Hepatocyte (in vitro differentiated cells): ENCODE measurements at regions not wholly inside any gene's neighbourhood (a gene's known extent, or its start where the extent isn't known, plus 50 kb on each side); places are given as distances from the start of the nearest gene placed in this dataset.

Experiments
- DNase-seq: peaks from one replicate; pipeline ENCODE4 v3.0.0-alpha.2; 2016; ENCODE audit warnings: low spot score
- H2AFZ ChIP-seq: fragments of 200-600 bp; sonication (generic); 2 replicates; pipeline ENCODE4 v1.6.0; 2016; ENCODE audit warnings: antibody characterized with exemption, mild to moderate bottlenecking
- H3K27ac ChIP-seq: fragments of 200-600 bp; sonication (generic); 2 replicates; pipeline ENCODE4 v1.5.1; 2016; ENCODE audit warnings: mild to moderate bottlenecking
- H3K27me3 ChIP-seq: fragments of 200-600 bp; sonication (generic); 2 replicates; pipeline ENCODE4 v1.6.1; 2016
- H3K36me3 ChIP-seq: fragments of 200-600 bp; sonication (generic); replicated peaks from 2 replicates; pipeline ENCODE4 v1.5.1; 2016; ENCODE audit warnings: low read depth; ENCODE audit not compliant: insufficient read depth
- H3K4me1 ChIP-seq: fragments of 200-600 bp; sonication (generic); 2 replicates; pipeline ENCODE4 v1.5.1; 2016; ENCODE audit warnings: mild to moderate bottlenecking, moderate library complexity; ENCODE audit not compliant: insufficient read depth
- H3K4me2 ChIP-seq: fragments of 200-600 bp; sonication (generic); 2 replicates; pipeline ENCODE4 v1.6.0; 2016
- H3K4me3 ChIP-seq: fragments of 200-600 bp; sonication (generic); 2 replicates; pipeline ENCODE4 v1.5.1; 2016; ENCODE audit warnings: mild to moderate bottlenecking
- H3K79me2 ChIP-seq: fragments of 200-600 bp; sonication (generic); 2 replicates; pipeline ENCODE4 v1.6.0; 2017; ENCODE audit warnings: mild to moderate bottlenecking
- H3K9me2 ChIP-seq: fragments of 200-600 bp; sonication (generic); replicated peaks from 2 replicates; pipeline ENCODE4 v1.6.0; 2017; ENCODE audit warnings: mild to moderate bottlenecking; ENCODE audit not compliant: insufficient read depth
- H3K9me3 ChIP-seq: fragments of 200-600 bp; sonication (generic); 2 replicates; pipeline ENCODE4 v1.5.1; 2016; ENCODE audit warnings: low read depth, mild to moderate bottlenecking
- H4K20me1 ChIP-seq: fragments of 200-600 bp; sonication (generic); 2 replicates; pipeline ENCODE4 v1.6.0; 2016; ENCODE audit warnings: mild to moderate bottlenecking; ENCODE audit not compliant: insufficient read depth, poor library complexity, severe bottlenecking
- CTCF ChIP-seq: fragments of 200-600 bp; sonication (generic); IDR thresholded peaks from 2 replicates; pipeline ENCODE4 v1.5.1; 2016; ENCODE audit warnings: antibody characterized with exemption, mild to moderate bottlenecking; ENCODE audit not compliant: poor library complexity
- EZH2 ChIP-seq: fragments of 200-600 bp; sonication (generic); IDR thresholded peaks from 2 replicates; pipeline ENCODE4 v1.6.1; 2016; ENCODE audit warnings: antibody characterized with exemption, mild to moderate bottlenecking, borderline replicate concordance
- EZH2phosphoT487 ChIP-seq: fragments of 200-600 bp; sonication (generic); IDR thresholded peaks from one replicate; pipeline ENCODE4 v1.6.1; 2018; ENCODE audit warnings: antibody characterized with exemption, mild to moderate bottlenecking, low read depth, moderate library complexity; ENCODE audit not compliant: unreplicated experiment, severe bottlenecking
- WGBS: methylation state at CpG from one replicate; pipeline ENCODE4 v1.1.6; 2016; ENCODE audit warnings: low lambda C conversion rate; ENCODE audit errors: missing lambda C conversion rate; 5-methylcytosine and 5-hydroxymethylcytosine counted together

- 46% methylated on average over 2 of the region's 2 CpGs for WGBS
- H2AFZ ChIP-seq = no peak overlapping the region
- no peak overlapping the region for H3K4me3 ChIP-seq
- no peaks in the 10 kb centered on the region for H4K20me1 ChIP-seq
- H3K4me1 ChIP-seq = no peaks in the 10 kb centered on the region
- no peaks in the 10 kb centered on the region for H3K79me2 ChIP-seq
- no peak overlapping the region for H3K4me2 ChIP-seq
- H3K9me3 ChIP-seq = no peaks in the 10 kb centered on the region
- no peak overlapping the region for H3K27ac ChIP-seq
- TF ChIP-seq EZH2phosphoT487 (no peak), CTCF (no peak), EZH2 (no peak)
- DNase-seq = no peak
- peaks cover 26% of the 10 kb centered on the region for H3K27me3 ChIP-seq
- H3K36me3 ChIP-seq = no peaks in the 10 kb centered on the region
- H3K9me2 ChIP-seq = no peaks in the 10 kb centered on the region
Measured at GRCh38 chr20:22322513-22322912, 261.9 kb downstream of the FOXA2 start.

DNA sequence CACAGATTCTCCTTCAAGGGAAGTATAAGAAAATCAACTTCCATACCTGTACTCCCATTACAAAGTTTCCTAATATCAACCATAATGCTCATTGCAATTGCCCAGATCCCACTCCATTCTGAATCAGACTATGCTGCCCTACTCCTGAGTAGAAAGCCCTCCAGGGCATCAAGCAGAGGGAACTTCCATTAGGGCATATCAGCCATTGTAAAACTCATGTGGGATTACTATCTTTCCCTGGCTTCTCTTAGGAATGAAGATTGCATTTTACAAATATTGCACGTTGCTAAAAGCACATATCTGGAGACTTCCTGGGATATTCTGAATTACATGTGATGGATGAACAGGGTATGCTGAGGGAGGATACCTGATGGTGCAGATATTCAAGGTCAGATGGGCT, 263.2 kb downstream of the FOXA2 start:
- Histone ChIP-seq H3K27ac (no peak overlapping the region), H3K4me2 (no peak overlapping the region), H3K9me2 (no peaks in the 10 kb centered on the region), H2AFZ (no peak overlapping the region), H3K36me3 (no peaks in the 10 kb centered on the region), H3K79me2 (no peaks in the 10 kb centered on the region), H3K27me3 (peaks cover 26% of the 10 kb centered on the region), H4K20me1 (no peaks in the 10 kb centered on the region), H3K9me3 (no peaks in the 10 kb centered on the region), H3K4me3 (no peak overlapping the region), H3K4me1 (no peaks in the 10 kb centered on the region)
- TF ChIP-seq CTCF = no peak
- no peak for TF ChIP-seq EZH2phosphoT487
- TF ChIP-seq EZH2 = no peak
- 70% methylated on average over 1 of the region's 1 CpG for WGBS
- DNase-seq = no peak

GRCh38 chr20:22320245-22320915, 264.0 kb downstream of the FOXA2 start:
- Histone ChIP-seq H3K27me3 (peaks cover 26% of the 10 kb centered on the region), H3K9me3 (no peaks in the 10 kb centered on the region)

More at GRCh38 chr20:22320245-22320915, 264.0 kb downstream of the FOXA2 start:
- Histone ChIP-seq H3K4me1 (no peaks in the 10 kb centered on the region), H3K4me2 (no peak overlapping the region), H3K4me3 (no peak overlapping the region), H3K9me2 (no peaks in the 10 kb centered on the region), H3K79me2 (no peaks in the 10 kb centered on the region), H2AFZ (no peak overlapping the region), H4K20me1 (no peaks in the 10 kb centered on the region), H3K27ac (no peak overlapping the region), H3K36me3 (no peaks in the 10 kb centered on the region)
- no peak for DNase-seq
- TF ChIP-seq EZH2phosphoT487 (no peak), EZH2 (no peak), CTCF (no peak)
- 92% methylated on average over 3 of the region's 3 CpGs for WGBS
